ENCODE measurements at regions not wholly inside any gene's neighbourhood (a gene's known extent, or its start where the extent isn't known, plus 50 kb on each side); places are given as distances from the start of the nearest gene placed in this dataset.

DNA sequence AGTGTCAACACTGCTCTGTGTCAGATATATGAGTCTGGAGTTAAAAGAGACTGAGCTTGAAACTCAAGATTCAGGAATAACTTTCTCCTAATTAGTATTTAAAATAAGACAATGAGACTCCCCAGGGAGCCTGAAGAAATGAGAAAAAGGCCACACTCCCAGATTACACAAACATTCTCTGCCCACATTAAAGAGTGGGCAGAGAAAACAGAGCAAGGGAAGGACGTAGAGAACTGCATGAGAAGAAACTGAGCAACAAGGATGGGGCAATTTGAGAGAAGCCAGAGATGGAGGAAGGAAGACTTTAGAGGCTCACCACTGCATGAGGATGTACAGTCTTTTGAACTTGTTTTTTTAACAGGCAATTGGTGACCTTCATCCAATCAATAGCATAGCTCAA lies 438.2 kb downstream of the TDRD15 start:
- TF ChIP-seq FOXM1 (IDR thresholded peaks at IDR 0.05; ENCODE audit: borderline replicate concordance), result no peak
- no peak for TF ChIP-seq SUZ12 (IDR thresholded peaks at IDR 0.05)
- no peak for TF ChIP-seq ELF4 (IDR thresholded peaks at IDR 0.05)
- TF ChIP-seq HDGF (IDR thresholded peaks at IDR 0.05; ENCODE audit: borderline replicate concordance), result no peak
- no peak for TF ChIP-seq NFRKB (IDR thresholded peaks at IDR 0.05)
- no peak for TF ChIP-seq LEF1 (IDR thresholded peaks at IDR 0.05; ENCODE audit: borderline replicate concordance)
- no peak for TF ChIP-seq SP1 (IDR thresholded peaks at IDR 0.05)
- no peak for TF ChIP-seq FOXK2 (IDR thresholded peaks at IDR 0.05)
- no peak for TF ChIP-seq FOXA1 (IDR thresholded peaks at IDR 0.05)
- TF ChIP-seq L3MBTL2 (conservative IDR thresholded peaks at IDR 0.05), result no peak
- TF ChIP-seq BHLHE40 (IDR thresholded peaks at IDR 0.05; ENCODE audit: borderline replicate concordance), result no peak
- no peak for TF ChIP-seq CTBP1 (IDR thresholded peaks at IDR 0.05; ENCODE audit: borderline replicate concordance)
